ENCODE measurements at regions not wholly inside any gene's neighbourhood (a gene's known extent, or its start where the extent isn't known, plus 50 kb on each side); places are given as distances from the start of the nearest gene placed in this dataset.

DNA sequence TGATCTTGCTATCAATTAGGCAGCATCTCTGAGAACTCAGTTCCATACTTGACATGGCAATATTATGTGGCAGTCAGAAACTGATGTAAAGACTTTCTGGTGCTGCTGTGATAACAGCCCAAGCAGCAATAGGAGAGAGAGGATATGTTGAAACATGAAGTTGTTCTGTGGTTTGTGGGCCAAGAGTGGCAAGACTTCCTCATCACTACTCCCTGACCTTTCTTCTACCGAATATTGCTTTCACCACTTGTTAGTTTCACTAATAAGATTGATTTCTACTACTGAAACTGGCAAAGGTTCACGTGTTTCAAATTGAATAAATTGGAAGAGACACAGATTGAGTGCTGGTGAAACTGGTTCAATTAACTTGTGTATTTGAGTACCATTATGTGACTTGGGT is 852.6 kb upstream of the RAG2 start:
- TF ChIP-seq CTCF (IDR thresholded peaks at IDR 0.05; ENCODE audit: poor library complexity, severe bottlenecking) = no peak
- no peak for TF ChIP-seq EP300 (conservative IDR thresholded peaks at IDR 0.05; ENCODE audit: poor library complexity, severe bottlenecking)
- TF ChIP-seq EZH2 (IDR thresholded peaks at IDR 0.05; ENCODE audit: borderline replicate concordance, insufficient read depth, low read length, poor library complexity, severe bottlenecking) = no peak
- TF ChIP-seq POLR2AphosphoS5 (IDR thresholded peaks at IDR 0.05) = no peak
- no peak for TF ChIP-seq SMC3 (conservative IDR thresholded peaks at IDR 0.05; ENCODE audit: poor library complexity)
- no peak for TF ChIP-seq RAD21 (conservative IDR thresholded peaks at IDR 0.05)
- TF ChIP-seq, protein P1, sequence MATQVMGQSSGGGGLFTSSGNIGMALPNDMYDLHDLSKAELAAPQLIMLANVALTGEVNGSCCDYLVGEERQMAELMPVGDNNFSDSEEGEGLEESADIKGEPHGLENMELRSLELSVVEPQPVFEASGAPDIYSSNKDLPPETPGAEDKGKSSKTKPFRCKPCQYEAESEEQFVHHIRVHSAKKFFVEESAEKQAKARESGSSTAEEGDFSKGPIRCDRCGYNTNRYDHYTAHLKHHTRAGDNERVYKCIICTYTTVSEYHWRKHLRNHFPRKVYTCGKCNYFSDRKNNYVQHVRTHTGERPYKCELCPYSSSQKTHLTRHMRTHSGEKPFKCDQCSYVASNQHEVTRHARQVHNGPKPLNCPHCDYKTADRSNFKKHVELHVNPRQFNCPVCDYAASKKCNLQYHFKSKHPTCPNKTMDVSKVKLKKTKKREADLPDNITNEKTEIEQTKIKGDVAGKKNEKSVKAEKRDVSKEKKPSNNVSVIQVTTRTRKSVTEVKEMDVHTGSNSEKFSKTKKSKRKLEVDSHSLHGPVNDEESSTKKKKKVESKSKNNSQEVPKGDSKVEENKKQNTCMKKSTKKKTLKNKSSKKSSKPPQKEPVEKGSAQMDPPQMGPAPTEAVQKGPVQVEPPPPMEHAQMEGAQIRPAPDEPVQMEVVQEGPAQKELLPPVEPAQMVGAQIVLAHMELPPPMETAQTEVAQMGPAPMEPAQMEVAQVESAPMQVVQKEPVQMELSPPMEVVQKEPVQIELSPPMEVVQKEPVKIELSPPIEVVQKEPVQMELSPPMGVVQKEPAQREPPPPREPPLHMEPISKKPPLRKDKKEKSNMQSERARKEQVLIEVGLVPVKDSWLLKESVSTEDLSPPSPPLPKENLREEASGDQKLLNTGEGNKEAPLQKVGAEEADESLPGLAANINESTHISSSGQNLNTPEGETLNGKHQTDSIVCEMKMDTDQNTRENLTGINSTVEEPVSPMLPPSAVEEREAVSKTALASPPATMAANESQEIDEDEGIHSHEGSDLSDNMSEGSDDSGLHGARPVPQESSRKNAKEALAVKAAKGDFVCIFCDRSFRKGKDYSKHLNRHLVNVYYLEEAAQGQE (IDR thresholded peaks at IDR 0.05; ENCODE audit: borderline replicate concordance) = no peak
